NCI-H774 (cell line): ENCODE measurements at regions not wholly inside any gene's neighbourhood (a gene's known extent, or its start where the extent isn't known, plus 50 kb on each side); places are given as distances from the start of the nearest gene placed in this dataset.
"Not testable (repeated sequence)": the region's sequence is repeated elsewhere in the genome, so short reads cannot be mapped to it uniquely, and the experiment has no call there.

ENCODE experiments used
- DNase-seq: peaks from one replicate; lab custom pipeline; 2025; lab: John Stamatoyannopoulos, UW

- DNase-seq, result not testable (repeated sequence)
These were observed 154.0 kb upstream of the ZNF469 start for GRCh38 chr16:88228751-88229150.

GRCh38 chr16:88229710-88230109, 153.0 kb upstream of the ZNF469 start:
- not testable (repeated sequence) for DNase-seq

- DNase-seq, result not testable (repeated sequence)
These were observed 152.3 kb upstream of the ZNF469 start for GRCh38 chr16:88230276-88230966.

GRCh38 chr16:88230967-88231615, 151.7 kb upstream of the ZNF469 start:
- DNase-seq, result not testable (repeated sequence)

GRCh38 chr16:88231839-88232238, 150.9 kb upstream of the ZNF469 start:
- DNase-seq, result not testable (repeated sequence)

- DNase-seq, result not testable (repeated sequence)
These were observed 150.1 kb upstream of the ZNF469 start for GRCh38 chr16:88232401-88233258.

- DNase-seq, result not testable (repeated sequence)
These were observed 148.9 kb upstream of the ZNF469 start for GRCh38 chr16:88233621-88234420.

GRCh38 chr16:88234421-88235271, 148.1 kb upstream of the ZNF469 start:
- DNase-seq, result not testable (repeated sequence)

GRCh38 chr16:88235691-88236090, 147.1 kb upstream of the ZNF469 start:
- not testable (repeated sequence) for DNase-seq

GRCh38 chr16:88236229-88236628, 146.5 kb upstream of the ZNF469 start:
- not testable (repeated sequence) for DNase-seq

GRCh38 chr16:88237314-88237713, 145.4 kb upstream of the ZNF469 start:
- DNase-seq, result not testable (repeated sequence)

GRCh38 chr16:88237761-88238415, 144.9 kb upstream of the ZNF469 start:
- DNase-seq, result not testable (repeated sequence)

GRCh38 chr16:88238732-88239274, 144.0 kb upstream of the ZNF469 start:
- not testable (repeated sequence) for DNase-seq

GRCh38 chr16:88240118-88240517, 142.6 kb upstream of the ZNF469 start:
- not testable (repeated sequence) for DNase-seq

- DNase-seq, result not testable (repeated sequence)
These were observed 142.0 kb upstream of the ZNF469 start for GRCh38 chr16:88240776-88241175.

- DNase-seq, result not testable (repeated sequence)
These were observed 141.1 kb upstream of the ZNF469 start for GRCh38 chr16:88241404-88242311.

GRCh38 chr16:88242312-88243295, 140.2 kb upstream of the ZNF469 start:
- DNase-seq, result not testable (repeated sequence)
